A549 (cell line): ENCODE measurements at regions not wholly inside any gene's neighbourhood (a gene's known extent, or its start where the extent isn't known, plus 50 kb on each side); places are given as distances from the start of the nearest gene placed in this dataset.

Source experiments
- ATAC-seq, 2 experiments: fragments of 200-7000 bp in 1 of 2; fragments of >200 bp in 1 of 2; cut with Nextera tagmentation in 1 of 2; cut with Tn5 transposase in 1 of 2; 3 replicates each; pipeline versions ENCODE4 v1.8.0 to v1.9.1; 2018 to 2020; ENCODE audit warnings: mild to moderate bottlenecking in 1 of 2, moderate library complexity in 1 of 2
- CTCF ChIA-PET: fragments of 300-600 bp; sonication (Branson Sonifier 250); formaldehyde crosslinking; extraction: SDS; loops from one replicate; lab custom pipeline; 2021; ENCODE audit warnings: antibody characterized with exemption, inconsistent platforms; lab: Yijun Ruan, JAX
- POLR2A ChIA-PET: fragments of 350-600 bp; formaldehyde crosslinking; extraction: SDS; loops from one replicate; lab custom pipeline; 2021; ENCODE audit warnings: antibody characterized with exemption, inconsistent platforms; lab: Yijun Ruan, JAX
- DNase-seq, 2 experiments: peaks; one replicate each; pipeline versions ENCODE4 v3.0.0 to v3.0.0-alpha.2; 2011 to 2016; ENCODE audit warnings: low read depth in 1 of 2, low spot score in 1 of 2
- FAIRE-seq: peaks from 2 replicates; lab custom pipeline; 2011; peaks lifted over from hg19 to GRCh38; lab: Jason Lieb, UNC
- H3K27ac ChIP-seq, 2 experiments: fragments of >200 bp; sonication (Bioruptor Twin); formaldehyde crosslinking; 3 replicates each; pipeline ENCODE4 v1.5.1; 2016 to 2017
- H3K4me1 ChIP-seq: fragments of >200 bp; sonication (Bioruptor Twin); formaldehyde crosslinking; 3 replicates; pipeline ENCODE4 v1.6.1; 2016
- H3K4me2 ChIP-seq: fragments of >200 bp; sonication (Bioruptor Twin); formaldehyde crosslinking; 3 replicates; pipeline ENCODE4 v1.6.1; 2016
- H3K4me3 ChIP-seq: fragments of >200 bp; sonication (Bioruptor Twin); formaldehyde crosslinking; 3 replicates; pipeline ENCODE4 v1.5.1; 2016
- H3K9me3 ChIP-seq: fragments of >200 bp; sonication (Bioruptor Twin); formaldehyde crosslinking; 3 replicates; pipeline ENCODE4 v1.6.1; 2016
- ATOH8 ChIP-seq: fragments of 250-450 bp; sonication (Bioruptor Pico); IDR thresholded peaks from 2 replicates; pipeline ENCODE4 v1.5.0; 2020; ENCODE audit warnings: low read depth, mild to moderate bottlenecking, moderate library complexity
- CBX8 ChIP-seq: fragments of 200-600 bp; sonication (generic); IDR thresholded peaks from 2 replicates; pipeline ENCODE4 v1.6.1; 2016
- CEBPB ChIP-seq, 2 experiments: fragments of >200 bp in 1 of 2; sonication (Bioruptor Twin) in 1 of 2; formaldehyde crosslinking in 1 of 2; IDR thresholded peaks; 2 replicates each; pipeline ENCODE4 v1.6.1; 2012 to 2016
- CHD2 ChIP-seq: fragments of 150-350 bp; IDR thresholded peaks from 2 replicates; pipeline ENCODE4 v1.6.1; 2014; ENCODE audit warnings: low read length; ENCODE audit not compliant: partially characterized antibody
- CHD4 ChIP-seq: fragments of 200-600 bp; sonication (generic); IDR thresholded peaks from 2 replicates; pipeline ENCODE4 v1.6.1; 2016; ENCODE audit warnings: antibody characterized with exemption, mild to moderate bottlenecking, borderline replicate concordance
- EHMT2 ChIP-seq: fragments of 200-600 bp; sonication (generic); IDR thresholded peaks from 2 replicates; pipeline ENCODE4 v1.6.1; 2016; ENCODE audit warnings: antibody characterized with exemption, low read depth, mild to moderate bottlenecking, moderate library complexity
- ELK1 ChIP-seq: fragments of 150-350 bp; IDR thresholded peaks from 2 replicates; pipeline ENCODE4 v1.6.1; 2014; ENCODE audit warnings: low read depth, mild to moderate bottlenecking, low read length
- FOSB ChIP-seq: fragments of 250-450 bp; sonication (Bioruptor Pico); IDR thresholded peaks from 2 replicates; pipeline ENCODE4 v1.5.0; 2020; ENCODE audit warnings: mild to moderate bottlenecking, moderate library complexity
- HDAC2 ChIP-seq: fragments of 200-600 bp; sonication (generic); IDR thresholded peaks from 2 replicates; pipeline ENCODE4 v1.6.1; 2016
- HMGXB4 ChIP-seq: fragments of 250-450 bp; sonication (Bioruptor Pico); IDR thresholded peaks from 2 replicates; pipeline ENCODE4 v1.5.0; 2021; ENCODE audit warnings: mild to moderate bottlenecking, moderate library complexity, borderline replicate concordance
- HOXA7 ChIP-seq: fragments of 250-450 bp; sonication (Bioruptor Pico); IDR thresholded peaks from 2 replicates; pipeline ENCODE4 v1.5.0; 2020; ENCODE audit warnings: mild to moderate bottlenecking, moderate library complexity
- KDM1A ChIP-seq: fragments of 200-600 bp; sonication (generic); IDR thresholded peaks from 2 replicates; pipeline ENCODE4 v1.6.1; 2016; ENCODE audit warnings: low read depth, mild to moderate bottlenecking
- MAFK ChIP-seq: fragments of 450-650 bp; IDR thresholded peaks from 2 replicates; pipeline ENCODE4 v1.6.1; 2014; ENCODE audit not compliant: partially characterized antibody
- MYC ChIP-seq: IDR thresholded peaks from 2 replicates; pipeline ENCODE4 v1.6.1; 2012; ENCODE audit warnings: mild to moderate bottlenecking, inconsistent platforms, low read length, improper control_type of control experiment, borderline replicate concordance
- NFE2L2 ChIP-seq: fragments of 150-350 bp; conservative IDR thresholded peaks from 2 replicates; pipeline ENCODE4 v1.6.1; 2014; ENCODE audit warnings: low read length
- NR3C1 ChIP-seq: fragments of >200 bp; sonication (Bioruptor Twin); formaldehyde crosslinking; IDR thresholded peaks from 3 replicates; pipeline ENCODE4 v1.6.1; 2017
- PHF8 ChIP-seq: fragments of 200-600 bp; sonication (generic); IDR thresholded peaks from 2 replicates; pipeline ENCODE4 v1.6.1; 2016; ENCODE audit warnings: low read depth, mild to moderate bottlenecking, antibody characterized with exemption, moderate library complexity, borderline replicate concordance
- REST ChIP-seq: fragments of 200-600 bp; sonication (generic); IDR thresholded peaks from 2 replicates; pipeline ENCODE4 v1.6.1; 2016; ENCODE audit warnings: antibody characterized with exemption, mild to moderate bottlenecking, moderate library complexity
- TFCP2L1 ChIP-seq: fragments of 250-450 bp; sonication (Bioruptor Pico); IDR thresholded peaks from 2 replicates; pipeline ENCODE4 v1.5.0; 2021; ENCODE audit warnings: mild to moderate bottlenecking
- ZFP36 ChIP-seq: fragments of 450-650 bp; IDR thresholded peaks from 2 replicates; pipeline ENCODE4 v1.6.1; 2014; ENCODE audit warnings: borderline replicate concordance; ENCODE audit not compliant: partially characterized antibody
- whole genome bisulfite sequencing: methylation state at CpG from one replicate; pipeline ENCODE4 v1.1.6; 2017; ENCODE audit errors: missing lambda C conversion rate; 5-methylcytosine and 5-hydroxymethylcytosine counted together
- TF ChIP-seq, protein P1 (sequence below): fragments of 450-650 bp; IDR thresholded peaks from 2 replicates; pipeline ENCODE4 v1.6.1; 2014; ENCODE audit warnings: antibody characterized with exemption
- TF ChIP-seq, protein P2 (sequence below): fragments of >200 bp; sonication (Bioruptor Twin); formaldehyde crosslinking; IDR thresholded peaks from 2 replicates; pipeline ENCODE4 v1.6.1; 2016

- TF ChIP-seq, protein P1, sequence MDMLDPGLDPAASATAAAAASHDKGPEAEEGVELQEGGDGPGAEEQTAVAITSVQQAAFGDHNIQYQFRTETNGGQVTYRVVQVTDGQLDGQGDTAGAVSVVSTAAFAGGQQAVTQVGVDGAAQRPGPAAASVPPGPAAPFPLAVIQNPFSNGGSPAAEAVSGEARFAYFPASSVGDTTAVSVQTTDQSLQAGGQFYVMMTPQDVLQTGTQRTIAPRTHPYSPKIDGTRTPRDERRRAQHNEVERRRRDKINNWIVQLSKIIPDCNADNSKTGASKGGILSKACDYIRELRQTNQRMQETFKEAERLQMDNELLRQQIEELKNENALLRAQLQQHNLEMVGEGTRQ: no peak
- TF ChIP-seq CEBPB (IDR thresholded peaks at IDR 0.05): no peak
- no peak for TF ChIP-seq HMGXB4 (CRISPR knock-in tag)
- no peak for TF ChIP-seq ELK1
- no peak for TF ChIP-seq CHD4
- TF ChIP-seq, all 56 proteins: peak for 0
Measured at GRCh38 chr5:107790671-107791070, 119.9 kb upstream of the EFNA5 start (continued).

DNA sequence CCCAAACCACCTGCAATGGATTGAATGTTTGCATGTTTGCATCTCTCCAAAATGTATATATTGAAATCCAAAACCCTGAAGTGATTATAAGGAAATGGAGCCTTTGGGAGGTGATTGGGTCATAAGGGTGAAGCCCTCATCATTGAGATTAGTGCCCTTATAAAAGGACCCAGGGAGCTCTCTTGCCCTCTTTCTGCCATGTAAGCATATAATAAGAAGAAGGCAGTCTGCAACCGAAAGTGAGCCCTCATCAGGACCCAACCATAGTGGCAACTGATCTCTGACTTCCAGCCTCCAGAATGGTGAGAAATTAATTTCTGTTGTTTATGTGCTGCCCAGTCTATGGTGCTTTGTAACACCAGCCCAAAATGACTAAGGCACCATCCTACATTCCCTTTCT, 115.7 kb upstream of the EFNA5 start:
- 36% methylated on average over 1 of the region's 1 CpG for WGBS
- CTCF ChIA-PET: no interaction called here
- POLR2A ChIA-PET: no interaction called here
- DNase-seq (no peak), FAIRE-seq (no peak), ATAC-seq (no peak)
- no peak overlapping the region for H3K4me2 ChIP-seq
- peaks cover 11% of the 10 kb centered on the region; the same call in 2 of the 3 replicates for H3K4me1 ChIP-seq
- 0 out of 3 replicates have a peak, but pooled peaks cover under 1% of the 10 kb centered on the region for H3K9me3 ChIP-seq
- no peak overlapping the region for H3K4me3 ChIP-seq
- TF ChIP-seq, protein P2, sequence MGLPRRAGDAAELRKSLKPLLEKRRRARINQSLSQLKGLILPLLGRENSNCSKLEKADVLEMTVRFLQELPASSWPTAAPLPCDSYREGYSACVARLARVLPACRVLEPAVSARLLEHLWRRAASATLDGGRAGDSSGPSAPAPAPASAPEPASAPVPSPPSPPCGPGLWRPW: no peak
- TF ChIP-seq MAFK: peak; percentile 51
- no peak overlapping the region for H3K27ac ChIP-seq

DNA sequence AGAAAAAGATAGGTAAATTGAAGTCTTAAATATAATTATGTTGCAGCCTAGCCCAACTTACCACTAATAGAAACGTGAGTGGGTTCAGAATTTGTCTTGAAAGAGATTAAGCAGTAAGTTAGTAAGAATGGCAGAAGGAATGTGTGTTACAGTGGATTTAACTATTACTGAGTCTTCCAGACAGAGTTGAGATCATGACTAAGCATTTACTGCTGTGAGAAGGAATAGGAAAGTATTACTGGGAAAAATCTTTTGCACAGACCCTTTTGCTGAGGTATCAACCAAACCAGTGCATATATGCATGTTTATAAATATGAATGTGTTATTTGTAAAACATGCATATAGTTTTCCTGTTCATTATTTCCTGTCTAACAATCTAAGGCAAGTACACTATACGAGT, 112.8 kb upstream of the EFNA5 start:
- whole genome bisulfite sequencing: 60% methylated on average over 2 of the region's 2 CpGs
- Histone ChIP-seq H3K9me3 (peaks cover 7% of the 10 kb centered on the region; the same call in 1 of the 3 replicates), H3K4me2 (0 out of 3 replicates have a peak overlapping the region, but pooled peaks have one; percentile 3), H3K4me1 (peaks cover 11% of the 10 kb centered on the region; the same call in 2 of the 3 replicates), H3K4me3 (no peak overlapping the region), H3K27ac (0 out of 6 replicates have a peak overlapping the region, but pooled peaks of 1 of the 2 experiments have one; percentile 6)
- CTCF ChIA-PET: no interaction called here
- TF ChIP-seq HOXA7 (CRISPR knock-in tag) (no peak), NFE2L2 (peak; percentile 84), EHMT2 (no peak), TFCP2L1 (CRISPR knock-in tag) (no peak), FOSB (CRISPR knock-in tag) (no peak), ELK1 (no peak), NR3C1 (no peak), MAFK (peak; percentile 85), MYC (no peak), KDM1A (no peak), ATOH8 (CRISPR knock-in tag) (no peak), HMGXB4 (CRISPR knock-in tag) (no peak), REST (no peak), CHD2 (no peak), PHF8 (no peak), CBX8 (no peak), ZFP36 (no peak), HDAC2 (no peak)
- POLR2A ChIA-PET: no interaction called here
- ATAC-seq (peak in 1 of 2 experiments; percentile 30; a peak in 1 of 6 replicates), DNase-seq (peak in 1 of 2 experiments; percentile 12), FAIRE-seq (no peak)
